H9 (cell line): ENCODE measurements at regions not wholly inside any gene's neighbourhood (a gene's known extent, or its start where the extent isn't known, plus 50 kb on each side); places are given as distances from the start of the nearest gene placed in this dataset.

ENCODE experiments used
- DNase-seq: peaks from one replicate; pipeline ENCODE4 v3.0.0-alpha.2; 2017
- H2AFZ ChIP-seq: one replicate; pipeline ENCODE4 v1.6.1; 2013; ENCODE audit warnings: mild to moderate bottlenecking, low read length, control low read depth, moderate library complexity
- H2AK5ac ChIP-seq: 2 replicates; pipeline ENCODE4 v1.6.1; 2013; ENCODE audit warnings: low read length, control low read depth, mixed read lengths; ENCODE audit not compliant: insufficient read length
- H2BK120ac ChIP-seq: one replicate; pipeline ENCODE4 v1.6.1; 2013; ENCODE audit warnings: low read depth, mild to moderate bottlenecking, low read length, control low read depth, inconsistent platforms; ENCODE audit not compliant: poor library complexity, severe bottlenecking
- H2BK12ac ChIP-seq: 2 replicates; pipeline ENCODE4 v1.6.1; 2013; ENCODE audit warnings: low read length, control low read depth, mixed read lengths, low read depth; ENCODE audit not compliant: insufficient read length
- H2BK15ac ChIP-seq: 2 replicates; pipeline ENCODE4 v1.6.1; 2013; ENCODE audit warnings: low read depth, low read length, control low read depth
- H2BK20ac ChIP-seq: one replicate; pipeline ENCODE4 v1.6.1; 2013; ENCODE audit warnings: low read depth, mild to moderate bottlenecking, low read length, control low read depth, inconsistent platforms; ENCODE audit not compliant: poor library complexity, severe bottlenecking
- H2BK5ac ChIP-seq: 2 replicates; pipeline ENCODE4 v1.6.1; 2013; ENCODE audit warnings: low read length, control low read depth, mixed read lengths; ENCODE audit not compliant: insufficient read length
- H3K14ac ChIP-seq: 2 replicates; pipeline ENCODE4 v1.6.1; 2013; ENCODE audit warnings: low read length, control low read depth; ENCODE audit not compliant: insufficient read depth
- H3K18ac ChIP-seq: 2 replicates; pipeline ENCODE4 v1.6.1; 2013; ENCODE audit warnings: low read depth, mild to moderate bottlenecking, mixed read lengths, low read length, control low read depth; ENCODE audit not compliant: insufficient read length
- H3K23ac ChIP-seq: 2 replicates; pipeline ENCODE4 v1.6.1; 2013; ENCODE audit warnings: low read length, control low read depth, mixed read lengths, low read depth; ENCODE audit not compliant: insufficient read length
- H3K23me2 ChIP-seq: 2 replicates; pipeline ENCODE4 v1.6.1; 2013; ENCODE audit warnings: low read depth, mild to moderate bottlenecking, mixed read lengths, low read length, control low read depth; ENCODE audit not compliant: insufficient read length, poor library complexity, severe bottlenecking
- H3K27ac ChIP-seq: 2 replicates; pipeline ENCODE4 v1.5.1; 2013; ENCODE audit warnings: low read length, control low read depth, mixed read lengths, low read depth; ENCODE audit not compliant: insufficient read length
- H3K27me3 ChIP-seq: 2 replicates; pipeline ENCODE4 v1.6.1; 2013; ENCODE audit warnings: low read length, control low read depth, inconsistent platforms; ENCODE audit not compliant: insufficient read depth
- H3K4ac ChIP-seq: 2 replicates; pipeline ENCODE4 v1.6.1; 2013; ENCODE audit warnings: low read depth, mild to moderate bottlenecking, control low read depth, inconsistent platforms, low read length, moderate library complexity
- H3K4me1 ChIP-seq: 2 replicates; pipeline ENCODE4 v1.6.1; 2013; ENCODE audit warnings: low read length, control low read depth, inconsistent platforms; ENCODE audit not compliant: insufficient read depth
- H3K4me2 ChIP-seq: 2 replicates; pipeline ENCODE4 v1.6.1; 2013; ENCODE audit warnings: low read length, control low read depth, mixed read lengths; ENCODE audit not compliant: insufficient read length, insufficient read depth
- H3K56ac ChIP-seq: 2 replicates; pipeline ENCODE4 v1.6.1; 2013; ENCODE audit warnings: low read depth, mild to moderate bottlenecking, mixed read lengths, low read length, control low read depth; ENCODE audit not compliant: insufficient read length
- H3K79me1 ChIP-seq: 2 replicates; pipeline ENCODE4 v1.6.1; 2013; ENCODE audit warnings: low read depth, mild to moderate bottlenecking, moderate library complexity, low read length, control low read depth, inconsistent platforms; ENCODE audit not compliant: insufficient read depth, poor library complexity, severe bottlenecking
- H3K79me2 ChIP-seq: 2 replicates; pipeline ENCODE4 v1.6.1; 2013; ENCODE audit warnings: low read length, control low read depth, inconsistent platforms; ENCODE audit not compliant: insufficient read depth
- H3K9ac ChIP-seq: 2 replicates; pipeline ENCODE4 v1.6.1; 2013; ENCODE audit warnings: low read length, control low read depth, mixed read lengths; ENCODE audit not compliant: insufficient read length; ENCODE audit errors: extremely low read depth
- H3K9me3 ChIP-seq: one replicate; pipeline ENCODE4 v1.6.1; 2013; ENCODE audit warnings: low read depth, low read length, inconsistent platforms; ENCODE audit not compliant: control insufficient read depth
- H3T11ph ChIP-seq: one replicate; pipeline ENCODE4 v1.6.1; 2013; ENCODE audit warnings: mild to moderate bottlenecking, low read length, control low read depth, inconsistent platforms
- H4K20me1 ChIP-seq: one replicate; pipeline ENCODE4 v1.6.1; 2013; ENCODE audit not compliant: control insufficient read depth, insufficient read length, insufficient read depth
- H4K5ac ChIP-seq: 2 replicates; pipeline ENCODE4 v1.6.1; 2013; ENCODE audit warnings: low read depth, mild to moderate bottlenecking, mixed read lengths, low read length, control low read depth; ENCODE audit not compliant: insufficient read length
- H4K8ac ChIP-seq: replicated peaks from 2 replicates; pipeline ENCODE4 v1.6.1; 2013; ENCODE audit warnings: low read length, control low read depth, mixed read lengths, low read depth; ENCODE audit not compliant: insufficient read length
- H4K91ac ChIP-seq: 2 replicates; pipeline ENCODE4 v1.6.1; 2013; ENCODE audit warnings: low read depth, mild to moderate bottlenecking, moderate library complexity, mixed read lengths, low read length, control low read depth; ENCODE audit not compliant: insufficient read length
- H3K27ac Mint-ChIP-seq, 3 experiments: 2 replicates in 2 of 3; 3 replicates in 1 of 3; pipeline ENCODE4 v1.8.0; 2020 to 2021; ENCODE audit warnings: mixed read lengths in 3 of 3, mild to moderate bottlenecking in 1 of 3, moderate library complexity in 1 of 3
- H3K27me3 Mint-ChIP-seq: 2 replicates; pipeline ENCODE4 v1.8.0; 2021; ENCODE audit warnings: low read depth, mild to moderate bottlenecking, moderate library complexity, mixed read lengths
- H3K36me3 Mint-ChIP-seq, 3 experiments: 2 replicates in 2 of 3; 3 replicates in 1 of 3; pipeline ENCODE4 v1.8.0; 2020 to 2021; ENCODE audit warnings: low read depth in 3 of 3, mixed read lengths in 3 of 3; ENCODE audit not compliant: insufficient read depth in 1 of 3
- H3K4me1 Mint-ChIP-seq, 2 experiments: 2 replicates each; pipeline ENCODE4 v1.8.0; 2020; ENCODE audit warnings: mixed read lengths in 2 of 2
- H3K4me3 Mint-ChIP-seq, 2 experiments: 2 replicates in 1 of 2; 3 replicates in 1 of 2; pipeline ENCODE4 v1.8.0; 2020 to 2021; ENCODE audit warnings: mild to moderate bottlenecking in 2 of 2, mixed read lengths in 2 of 2, moderate library complexity in 1 of 2
- H3K9me3 Mint-ChIP-seq, 2 experiments: 2 replicates in 1 of 2; 3 replicates in 1 of 2; pipeline ENCODE4 v1.8.0; 2020; ENCODE audit warnings: mild to moderate bottlenecking in 2 of 2, mixed read lengths in 2 of 2, moderate library complexity in 1 of 2
- WGBS: extraction: QIAGEN DNeasy Blood & Tissue Kit; methylation state at CpG from one replicate; pipeline ENCODE4 v1.1.7; 2013; ENCODE audit warnings: missing lambda C conversion rate, low lambda C conversion rate, mixed read lengths; ENCODE audit not compliant: insufficient read length; ENCODE audit errors: extremely low coverage; 5-methylcytosine and 5-hydroxymethylcytosine counted together
- TF ChIP-seq, protein P1 (sequence below): fragments of 200-600 bp; sonication (generic); conservative IDR thresholded peaks from 3 replicates; pipeline ENCODE4 v1.8.0; 2021; ENCODE audit warnings: antibody characterized with exemption, mild to moderate bottlenecking

DNA sequence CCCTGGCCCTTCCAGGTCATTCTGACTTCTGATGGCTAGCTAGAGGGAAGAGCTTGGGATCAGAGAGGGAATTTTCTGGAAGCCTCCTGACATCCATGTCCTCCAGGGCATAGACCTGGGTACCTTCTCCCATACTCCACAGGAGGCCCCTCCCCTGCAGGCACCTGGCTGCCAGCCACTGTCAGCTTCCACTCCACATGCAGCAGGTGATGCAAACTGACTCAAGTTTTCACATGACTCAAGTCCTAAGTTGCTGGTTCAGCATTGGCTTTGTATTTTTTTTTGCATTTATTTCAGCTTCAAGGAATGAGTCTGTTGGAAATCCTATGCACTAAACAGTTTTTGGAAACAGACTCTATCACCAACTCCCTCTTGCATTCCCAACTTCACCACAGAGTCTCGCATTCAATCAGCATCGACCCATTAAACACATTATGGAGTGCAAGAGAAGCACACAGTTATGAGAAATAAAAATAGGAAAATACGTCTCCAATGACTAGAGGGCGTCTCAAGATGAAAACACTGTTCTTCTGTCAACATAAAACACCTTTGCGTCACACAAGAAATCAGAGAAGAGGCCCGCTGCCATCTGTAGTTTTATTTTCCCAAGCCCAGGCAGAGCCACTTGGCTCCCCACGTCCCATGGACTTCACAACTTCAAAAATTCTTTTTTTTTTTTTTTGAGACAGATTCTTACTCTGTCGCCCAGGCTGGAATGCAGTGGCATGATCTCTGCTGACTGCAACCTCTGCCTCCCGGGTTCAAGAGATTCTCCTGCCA lies 362.6 kb upstream of the MGMT start:
- Histone ChIP-seq H3K23me2 (peaks cover 2% of the 10 kb centered on the region), H2BK120ac (no peak overlapping the region), H3K9me3 (no peaks in the 10 kb centered on the region), H3K18ac (no peak overlapping the region), H3K79me2 (no peaks in the 10 kb centered on the region), H3K56ac (no peak overlapping the region), H2AK5ac (no peak overlapping the region), H3K23ac (no peak overlapping the region), H4K91ac (no peak overlapping the region), H3K14ac (no peak overlapping the region), H3K4me1 (no peaks in the 10 kb centered on the region), H4K20me1 (no peaks in the 10 kb centered on the region), H2AFZ (no peak overlapping the region), H3K27me3 (no peaks in the 10 kb centered on the region), H3K9ac (no peak overlapping the region), H2BK20ac (no peak overlapping the region), H2BK12ac (no peak overlapping the region), H3K4ac (no peak overlapping the region), H3K79me1 (no peaks in the 10 kb centered on the region), H3K4me2 (no peak overlapping the region), H3T11ph (no peak overlapping the region), H2BK15ac (no peak overlapping the region), H4K8ac (no peak overlapping the region), H3K27ac (no peak overlapping the region), H4K5ac (no peak overlapping the region), H2BK5ac (no peak overlapping the region)
- H3K4me3 Mint-ChIP-seq: no peak overlapping the region
- no CpG with 5 or more reads among the region's 9 CpGs for WGBS
- no peaks in the 10 kb centered on the region; a peak in 1 of 5 replicates for H3K9me3 Mint-ChIP-seq
- peaks cover 2 to 3% of the 10 kb centered on the region in 2 experiments; a peak in 2 of 4 replicates for H3K4me1 Mint-ChIP-seq
- DNase-seq: no peak
- H3K36me3 Mint-ChIP-seq: no peaks in the 10 kb centered on the region; a peak in 1 of 7 replicates
- TF ChIP-seq, protein P1, sequence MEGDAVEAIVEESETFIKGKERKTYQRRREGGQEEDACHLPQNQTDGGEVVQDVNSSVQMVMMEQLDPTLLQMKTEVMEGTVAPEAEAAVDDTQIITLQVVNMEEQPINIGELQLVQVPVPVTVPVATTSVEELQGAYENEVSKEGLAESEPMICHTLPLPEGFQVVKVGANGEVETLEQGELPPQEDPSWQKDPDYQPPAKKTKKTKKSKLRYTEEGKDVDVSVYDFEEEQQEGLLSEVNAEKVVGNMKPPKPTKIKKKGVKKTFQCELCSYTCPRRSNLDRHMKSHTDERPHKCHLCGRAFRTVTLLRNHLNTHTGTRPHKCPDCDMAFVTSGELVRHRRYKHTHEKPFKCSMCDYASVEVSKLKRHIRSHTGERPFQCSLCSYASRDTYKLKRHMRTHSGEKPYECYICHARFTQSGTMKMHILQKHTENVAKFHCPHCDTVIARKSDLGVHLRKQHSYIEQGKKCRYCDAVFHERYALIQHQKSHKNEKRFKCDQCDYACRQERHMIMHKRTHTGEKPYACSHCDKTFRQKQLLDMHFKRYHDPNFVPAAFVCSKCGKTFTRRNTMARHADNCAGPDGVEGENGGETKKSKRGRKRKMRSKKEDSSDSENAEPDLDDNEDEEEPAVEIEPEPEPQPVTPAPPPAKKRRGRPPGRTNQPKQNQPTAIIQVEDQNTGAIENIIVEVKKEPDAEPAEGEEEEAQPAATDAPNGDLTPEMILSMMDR: no peak
- H3K27me3 Mint-ChIP-seq: no peaks in the 10 kb centered on the region; the same call in 1 of the 2 replicates
- no peak overlapping the region for H3K27ac Mint-ChIP-seq
